Esophagus muscularis mucosa (tissue), 4 donors: ENCODE measurements at regions not wholly inside any gene's neighbourhood (a gene's known extent, or its start where the extent isn't known, plus 50 kb on each side); places are given as distances from the start of the nearest gene placed in this dataset.

Source experiments
- DNase-seq: peaks from one replicate; pipeline ENCODE4 v3.0.0-alpha.2; 2017; ENCODE audit errors: extremely low spot score
- H3K27ac ChIP-seq, 4 donors: fragments of 200-600 bp; sonication (generic); replicated peaks in 1 of 4; 1 replicate in 3 of 4; 2 replicates in 1 of 4; pipeline ENCODE4 v1.5.1; 2016 to 2019; ENCODE audit warnings: mild to moderate bottlenecking in 1 of 4
- H3K27me3 ChIP-seq, 4 donors: fragments of 200-600 bp; sonication (generic); one replicate each; pipeline versions ENCODE4 v1.5.1 to v1.6.0; 2016 to 2019
- H3K36me3 ChIP-seq, 4 donors: fragments of 200-600 bp; sonication (generic); one replicate each; pipeline ENCODE4 v1.5.1; 2016 to 2019
- H3K4me1 ChIP-seq, 4 donors: fragments of 200-600 bp; sonication (generic); one replicate each; pipeline ENCODE4 v1.5.1; 2016 to 2019
- H3K4me3 ChIP-seq, 4 donors: fragments of 200-600 bp; sonication (generic); 1 replicate in 2 of 4; 2 replicates in 2 of 4; pipeline ENCODE4 v1.5.1; 2016 to 2019; ENCODE audit warnings: mild to moderate bottlenecking in 4 of 4, moderate library complexity in 1 of 4
- H3K9me3 ChIP-seq, 4 donors: fragments of 200-600 bp; sonication (generic); 1 replicate in 3 of 4; 2 replicates in 1 of 4; pipeline ENCODE4 v1.5.1; 2016 to 2019
- EP300 ChIP-seq: sonication (generic); formaldehyde crosslinking; IDR thresholded peaks from one replicate; pipeline ENCODE4 v1.6.1; 2017; ENCODE audit warnings: antibody characterized with exemption
- POLR2A ChIP-seq: fragments of 450-650 bp; IDR thresholded peaks from one replicate; pipeline ENCODE4 v1.6.1; 2017; ENCODE audit warnings: antibody characterized with exemption, moderate library complexity, mild to moderate bottlenecking, low read depth
- POLR2AphosphoS5 ChIP-seq, 2 donors: sonication (generic); formaldehyde crosslinking; IDR thresholded peaks; one replicate each; pipeline ENCODE4 v1.6.1; 2017; ENCODE audit warnings: antibody characterized with exemption in 2 of 2
- WGBS: methylation state at CpG from one replicate; pipeline ENCODE4 v1.1.5; 2018; 5-methylcytosine and 5-hydroxymethylcytosine counted together
- intact Hi-C: fragments of 100-400 bp; cut with DNase I; formaldehyde crosslinking; loops from one replicate; pipeline ENCODE4 v1.15.1; 2023
- TF ChIP-seq, protein P1 (sequence below), 3 experiments: fragments of 200-600 bp in 2 of 3; fragments of 450-650 bp in 1 of 3; sonication (generic) in 2 of 3; IDR thresholded peaks; one replicate each; pipeline ENCODE4 v1.5.1; 2017 to 2019; ENCODE audit warnings: antibody characterized with exemption in 3 of 3, mild to moderate bottlenecking in 2 of 3, moderate library complexity in 1 of 3

- Histone ChIP-seq H3K27me3 (no peaks in the 10 kb centered on the region), H3K9me3 (no peaks in the 10 kb centered on the region), H3K27ac (peak overlapping the region; percentile 62 to 70 (median 64)), H3K4me3 (peak overlapping the region in 2 of 4 donors; percentile 31 to 34), H3K36me3 (no peaks in the 10 kb centered on the region), H3K4me1 (peaks cover 0 to 24% (median 22%) of the 10 kb centered on the region in 4 donors)
- intact Hi-C loops = no loop called here
- TF ChIP-seq, protein P1, sequence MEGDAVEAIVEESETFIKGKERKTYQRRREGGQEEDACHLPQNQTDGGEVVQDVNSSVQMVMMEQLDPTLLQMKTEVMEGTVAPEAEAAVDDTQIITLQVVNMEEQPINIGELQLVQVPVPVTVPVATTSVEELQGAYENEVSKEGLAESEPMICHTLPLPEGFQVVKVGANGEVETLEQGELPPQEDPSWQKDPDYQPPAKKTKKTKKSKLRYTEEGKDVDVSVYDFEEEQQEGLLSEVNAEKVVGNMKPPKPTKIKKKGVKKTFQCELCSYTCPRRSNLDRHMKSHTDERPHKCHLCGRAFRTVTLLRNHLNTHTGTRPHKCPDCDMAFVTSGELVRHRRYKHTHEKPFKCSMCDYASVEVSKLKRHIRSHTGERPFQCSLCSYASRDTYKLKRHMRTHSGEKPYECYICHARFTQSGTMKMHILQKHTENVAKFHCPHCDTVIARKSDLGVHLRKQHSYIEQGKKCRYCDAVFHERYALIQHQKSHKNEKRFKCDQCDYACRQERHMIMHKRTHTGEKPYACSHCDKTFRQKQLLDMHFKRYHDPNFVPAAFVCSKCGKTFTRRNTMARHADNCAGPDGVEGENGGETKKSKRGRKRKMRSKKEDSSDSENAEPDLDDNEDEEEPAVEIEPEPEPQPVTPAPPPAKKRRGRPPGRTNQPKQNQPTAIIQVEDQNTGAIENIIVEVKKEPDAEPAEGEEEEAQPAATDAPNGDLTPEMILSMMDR (IDR thresholded peaks at IDR 0.05) = no peak
- no peak for TF ChIP-seq POLR2A
- no peak for TF ChIP-seq POLR2AphosphoS5 (IDR thresholded peaks at IDR 0.05)
- no peak for TF ChIP-seq EP300
- WGBS = 86% methylated on average over 7 of the region's 7 CpGs
- DNase-seq = peak; percentile 77
Observed at GRCh38 chr10:3936422-3937040, 151.5 kb upstream of the KLF6 start.

- intact Hi-C loops = no loop called here
- Histone ChIP-seq H3K4me1 (peaks cover 0 to 24% (median 22%) of the 10 kb centered on the region in 4 donors), H3K9me3 (no peaks in the 10 kb centered on the region), H3K36me3 (no peaks in the 10 kb centered on the region), H3K27me3 (no peaks in the 10 kb centered on the region), H3K27ac (peak overlapping the region; percentile 62 to 70 (median 64)), H3K4me3 (peak overlapping the region in 3 of 4 donors; percentile 20 to 34 (median 31))
- TF ChIP-seq, protein P1 (IDR thresholded peaks at IDR 0.05) = no peak
- TF ChIP-seq POLR2A = no peak
- no peak for TF ChIP-seq POLR2AphosphoS5 (IDR thresholded peaks at IDR 0.05)
- TF ChIP-seq EP300 = no peak
- WGBS = 35% methylated on average over 9 of the region's 9 CpGs
- DNase-seq = no peak
Observed at GRCh38 chr10:3935933-3936359, 150.9 kb upstream of the KLF6 start.

GRCh38 chr10:3935141-3935540, 150.1 kb upstream of the KLF6 start:
- intact Hi-C loops = no loop called here
- peak; percentile 30 to 53 for TF ChIP-seq POLR2AphosphoS5 (IDR thresholded peaks at IDR 0.05)
- TF ChIP-seq EP300 = no peak
- no peak for TF ChIP-seq POLR2A
- TF ChIP-seq, protein P1 (IDR thresholded peaks at IDR 0.05) = no peak
- Histone ChIP-seq H3K4me3 (peak overlapping the region; percentile 20 to 35 (median 29)), H3K27ac (peak overlapping the region; percentile 62 to 70 (median 64)), H3K27me3 (no peaks in the 10 kb centered on the region), H3K9me3 (no peaks in the 10 kb centered on the region), H3K36me3 (no peaks in the 10 kb centered on the region), H3K4me1 (peaks cover 0 to 24% (median 22%) of the 10 kb centered on the region in 4 donors)
- WGBS = 71% methylated on average over 11 of the region's 11 CpGs
- no peak for DNase-seq

- H3K4me1 ChIP-seq = peaks cover 2 to 24% (median 22%) of the 10 kb centered on the region in 4 donors
- no peak overlapping the region for H3K27ac ChIP-seq
- no peaks in the 10 kb centered on the region for H3K36me3 ChIP-seq
- H3K9me3 ChIP-seq = no peaks in the 10 kb centered on the region
- H3K27me3 ChIP-seq = no peaks in the 10 kb centered on the region
- TF ChIP-seq, protein P1 (IDR thresholded peaks at IDR 0.05) = no peak
- no peak for TF ChIP-seq POLR2A
- TF ChIP-seq POLR2AphosphoS5 (IDR thresholded peaks at IDR 0.05) = no peak
- TF ChIP-seq EP300 = no peak
- H3K4me3 ChIP-seq = no peak overlapping the region
- no peak for DNase-seq
- WGBS = 90% methylated on average over 4 of the region's 4 CpGs
- intact Hi-C loops = no loop called here
Observed at GRCh38 chr10:3933733-3934132, 148.7 kb upstream of the KLF6 start.
